Suprapubic skin (tissue), 4 donors: ENCODE measurements at regions not wholly inside any gene's neighbourhood (a gene's known extent, or its start where the extent isn't known, plus 50 kb on each side); places are given as distances from the start of the nearest gene placed in this dataset.

Experiments used
- DNase-seq, 2 donors: peaks; one replicate each; pipeline ENCODE4 v3.0.0-alpha.2; 2019; ENCODE audit warnings: low spot score in 2 of 2
- H3K27ac ChIP-seq: fragments of 200-600 bp; sonication (generic); one replicate; pipeline ENCODE4 v1.5.1; 2019
- H3K27me3 ChIP-seq: fragments of 200-600 bp; sonication (generic); one replicate; pipeline ENCODE4 v1.5.1; 2019
- H3K36me3 ChIP-seq: fragments of 200-600 bp; sonication (generic); one replicate; pipeline ENCODE4 v1.5.1; 2019
- H3K4me1 ChIP-seq: fragments of 200-600 bp; sonication (generic); one replicate; pipeline ENCODE4 v1.5.1; 2019
- H3K4me3 ChIP-seq: fragments of 200-600 bp; sonication (generic); one replicate; pipeline ENCODE4 v1.5.1; 2019; ENCODE audit warnings: mild to moderate bottlenecking
- H3K9me3 ChIP-seq: fragments of 200-600 bp; sonication (generic); one replicate; pipeline ENCODE4 v1.5.1; 2019
- EP300 ChIP-seq: sonication (generic); formaldehyde crosslinking; IDR thresholded peaks from one replicate; pipeline ENCODE4 v1.6.1; 2017; ENCODE audit warnings: antibody characterized with exemption
- POLR2A ChIP-seq, 2 donors: fragments of 450-650 bp; IDR thresholded peaks; one replicate each; pipeline ENCODE4 v1.6.1; 2017; ENCODE audit warnings: antibody characterized with exemption in 2 of 2, mild to moderate bottlenecking in 2 of 2, moderate library complexity in 2 of 2
- POLR2AphosphoS5 ChIP-seq, 3 donors: sonication (generic); formaldehyde crosslinking; IDR thresholded peaks; one replicate each; pipeline ENCODE4 v1.6.1; 2017; ENCODE audit warnings: antibody characterized with exemption in 3 of 3
- WGBS: methylation state at CpG from one replicate; pipeline ENCODE4 v1.1.5; 2018; 5-methylcytosine and 5-hydroxymethylcytosine counted together
- TF ChIP-seq, protein P1 (sequence below), 2 donors: fragments of 200-600 bp in 1 of 2; fragments of 450-650 bp in 1 of 2; sonication (generic) in 1 of 2; IDR thresholded peaks; one replicate each; pipeline ENCODE4 v1.5.1; 2016 to 2019; ENCODE audit warnings: antibody characterized with exemption in 2 of 2, mild to moderate bottlenecking in 1 of 2, moderate library complexity in 1 of 2

DNA sequence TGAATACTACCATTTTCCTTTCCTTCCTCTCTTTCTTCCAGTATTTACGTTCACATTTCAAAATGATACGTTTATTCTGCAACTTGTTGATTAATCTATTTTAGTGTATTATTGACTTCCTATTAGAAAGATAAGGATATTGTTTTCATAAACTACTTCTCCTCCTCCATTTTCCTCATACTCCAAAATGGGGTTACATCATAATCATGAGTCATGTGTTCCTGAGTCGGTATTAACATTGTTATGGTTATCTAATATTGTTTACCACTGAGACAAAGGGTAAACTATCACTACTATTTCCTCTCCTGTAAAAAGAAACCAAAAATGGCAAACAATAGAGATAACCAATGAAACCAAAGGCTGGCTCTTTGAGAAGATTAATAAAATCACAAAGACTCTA, 126.5 kb upstream of the CDYL start:
- no peak for TF ChIP-seq POLR2A (IDR thresholded peaks at IDR 0.05)
- no peak for TF ChIP-seq POLR2AphosphoS5 (IDR thresholded peaks at IDR 0.05)
- TF ChIP-seq EP300: no peak
- TF ChIP-seq, protein P1, sequence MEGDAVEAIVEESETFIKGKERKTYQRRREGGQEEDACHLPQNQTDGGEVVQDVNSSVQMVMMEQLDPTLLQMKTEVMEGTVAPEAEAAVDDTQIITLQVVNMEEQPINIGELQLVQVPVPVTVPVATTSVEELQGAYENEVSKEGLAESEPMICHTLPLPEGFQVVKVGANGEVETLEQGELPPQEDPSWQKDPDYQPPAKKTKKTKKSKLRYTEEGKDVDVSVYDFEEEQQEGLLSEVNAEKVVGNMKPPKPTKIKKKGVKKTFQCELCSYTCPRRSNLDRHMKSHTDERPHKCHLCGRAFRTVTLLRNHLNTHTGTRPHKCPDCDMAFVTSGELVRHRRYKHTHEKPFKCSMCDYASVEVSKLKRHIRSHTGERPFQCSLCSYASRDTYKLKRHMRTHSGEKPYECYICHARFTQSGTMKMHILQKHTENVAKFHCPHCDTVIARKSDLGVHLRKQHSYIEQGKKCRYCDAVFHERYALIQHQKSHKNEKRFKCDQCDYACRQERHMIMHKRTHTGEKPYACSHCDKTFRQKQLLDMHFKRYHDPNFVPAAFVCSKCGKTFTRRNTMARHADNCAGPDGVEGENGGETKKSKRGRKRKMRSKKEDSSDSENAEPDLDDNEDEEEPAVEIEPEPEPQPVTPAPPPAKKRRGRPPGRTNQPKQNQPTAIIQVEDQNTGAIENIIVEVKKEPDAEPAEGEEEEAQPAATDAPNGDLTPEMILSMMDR (IDR thresholded peaks at IDR 0.05): no peak
- no peak overlapping the region for H3K27ac ChIP-seq
- H3K4me3 ChIP-seq: no peak overlapping the region
- 71% methylated on average over 3 of the region's 3 CpGs for WGBS
- no peaks in the 10 kb centered on the region for H3K9me3 ChIP-seq
- H3K4me1 ChIP-seq: peaks cover 20% of the 10 kb centered on the region
- H3K27me3 ChIP-seq: no peaks in the 10 kb centered on the region
- no peak for DNase-seq
- H3K36me3 ChIP-seq: no peaks in the 10 kb centered on the region

DNA sequence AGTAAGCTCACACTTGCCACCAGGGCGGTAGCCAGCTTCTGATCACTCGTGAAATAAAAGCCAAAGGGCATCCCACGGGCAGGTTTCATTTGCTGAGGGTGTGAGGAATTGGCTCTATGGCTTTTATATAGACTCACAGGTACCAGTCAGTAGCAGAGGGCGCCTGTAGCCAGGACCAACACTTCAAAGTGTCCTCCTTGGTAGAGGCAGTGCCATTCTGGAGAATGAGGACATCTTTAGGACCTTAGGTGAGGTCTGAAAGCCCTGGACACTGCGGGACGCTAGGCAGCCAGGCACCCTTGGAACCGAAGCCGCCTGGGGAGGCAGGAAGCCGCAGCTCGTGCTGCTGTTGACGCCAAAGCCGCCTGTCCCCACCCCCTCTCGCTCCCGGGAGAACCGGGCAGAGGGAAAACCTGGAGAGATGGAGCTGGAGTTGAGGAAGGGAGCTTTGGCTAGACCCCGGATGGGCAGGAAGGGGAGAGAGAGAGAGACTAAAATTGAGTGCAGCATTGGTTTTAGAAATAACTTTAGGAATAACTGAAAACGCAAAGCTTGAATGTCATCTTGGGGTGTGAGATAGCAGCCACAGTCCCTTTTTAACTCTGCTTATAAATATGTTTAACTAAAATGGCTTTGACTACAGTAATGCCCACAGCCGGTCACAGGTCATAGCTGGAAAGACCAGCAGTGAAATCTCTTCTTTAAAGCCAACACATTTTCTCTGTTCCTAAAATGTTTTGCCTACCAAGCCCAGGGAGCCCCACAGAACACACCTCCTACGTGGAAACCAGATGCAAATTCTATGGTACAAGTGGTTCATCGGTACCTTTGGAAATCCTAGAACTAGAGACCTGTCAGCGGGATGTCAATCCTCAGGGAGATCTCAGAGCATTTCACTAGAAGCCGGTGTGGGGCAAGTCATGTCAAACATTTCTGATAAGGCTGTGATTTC, 128.5 kb upstream of the CDYL start:
- Histone ChIP-seq H3K36me3 (no peaks in the 10 kb centered on the region), H3K27me3 (no peaks in the 10 kb centered on the region), H3K9me3 (no peaks in the 10 kb centered on the region), H3K4me1 (peaks cover 22% of the 10 kb centered on the region), H3K4me3 (peak overlapping the region; percentile 42), H3K27ac (peak overlapping the region; percentile 34)
- TF ChIP-seq POLR2AphosphoS5 (IDR thresholded peaks at IDR 0.05) (peak in 1 of 3 donors; percentile 57), EP300 (no peak)
- WGBS: 14% methylated on average over 22 of the region's 22 CpGs
- DNase-seq: peak; percentile 84 to 88

DNA sequence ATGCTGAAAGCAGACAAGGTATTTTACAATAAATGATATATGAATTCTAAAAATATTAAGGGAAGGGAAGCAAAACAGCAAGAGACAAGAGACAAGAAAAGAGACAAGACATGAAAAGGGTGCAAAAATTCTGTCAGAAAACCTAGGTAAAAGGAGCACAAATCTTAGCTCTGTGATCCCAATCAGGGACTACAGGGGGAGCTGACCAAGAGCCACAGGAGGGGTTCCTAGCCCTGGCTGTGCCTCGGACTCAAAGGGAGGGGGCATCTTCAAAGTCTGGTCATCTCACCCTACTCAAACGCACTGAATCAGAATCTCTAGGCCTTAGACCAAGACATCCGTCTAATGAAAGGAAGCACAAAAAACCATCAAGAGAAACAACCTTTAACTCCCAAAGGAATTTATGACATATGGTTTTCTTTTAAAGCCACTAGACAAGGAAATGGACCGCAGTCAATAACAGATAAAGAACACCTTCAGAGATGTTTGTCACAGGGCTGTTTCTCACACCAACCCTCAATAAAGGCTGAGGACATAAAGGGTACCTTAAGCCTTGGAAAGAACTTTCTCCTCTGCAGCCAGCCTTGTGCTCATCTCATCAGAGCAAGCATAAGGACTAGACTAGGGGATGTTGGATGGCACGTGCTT, 130.4 kb upstream of the CDYL start:
- Histone ChIP-seq H3K4me1 (peaks cover 22% of the 10 kb centered on the region), H3K4me3 (no peak overlapping the region), H3K27me3 (no peaks in the 10 kb centered on the region), H3K27ac (no peak overlapping the region), H3K36me3 (no peaks in the 10 kb centered on the region), H3K9me3 (no peaks in the 10 kb centered on the region)
- 72% methylated on average over 5 of the region's 5 CpGs for WGBS
- no peak for DNase-seq
- TF ChIP-seq, protein P1 (IDR thresholded peaks at IDR 0.05): no peak

DNA sequence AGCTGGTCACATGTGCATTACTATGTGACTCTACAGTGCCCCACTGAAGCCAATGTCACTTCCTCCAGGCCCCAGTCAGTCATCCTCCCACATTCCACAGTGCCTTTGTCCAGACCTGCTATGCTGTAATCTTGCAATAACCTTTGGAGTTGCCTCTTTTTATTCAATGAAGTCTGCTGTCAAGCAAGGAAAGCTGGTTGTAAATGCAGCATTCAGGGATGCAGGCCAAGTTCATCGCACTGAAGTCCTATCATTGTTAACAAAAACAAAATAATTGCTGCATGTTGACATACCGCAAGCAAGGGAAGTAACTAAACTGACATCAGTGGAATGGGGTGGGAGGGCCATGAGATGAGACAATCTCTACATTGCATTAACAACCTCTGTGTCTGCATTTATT, 131.2 kb upstream of the CDYL start:
- H3K4me3 ChIP-seq: no peak overlapping the region
- TF ChIP-seq POLR2A (IDR thresholded peaks at IDR 0.05) (no peak), EP300 (no peak), POLR2AphosphoS5 (IDR thresholded peaks at IDR 0.05) (no peak)
- TF ChIP-seq, protein P1 (IDR thresholded peaks at IDR 0.05): no peak

DNA sequence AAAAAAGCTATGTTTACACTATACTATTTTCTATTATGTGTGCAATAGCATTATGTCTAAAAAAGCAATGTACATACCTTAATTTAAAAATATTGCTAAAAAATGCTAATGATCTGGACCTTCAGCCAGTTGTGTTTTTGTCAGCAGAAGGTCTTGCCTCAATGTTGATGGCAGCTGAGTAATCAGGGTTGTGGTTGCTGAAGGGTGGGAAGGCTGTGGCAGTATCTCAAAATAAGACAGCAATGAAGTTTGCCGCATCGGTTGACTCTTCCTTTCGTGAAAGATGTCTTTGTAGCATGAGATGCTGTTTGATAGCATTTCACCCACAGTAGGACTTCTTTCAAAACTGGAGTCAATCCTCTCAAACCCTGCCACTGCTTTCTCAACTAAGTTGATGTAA, 134.7 kb upstream of the CDYL start:
- Histone ChIP-seq H3K36me3 (no peaks in the 10 kb centered on the region), H3K27ac (no peak overlapping the region)
- no peak for DNase-seq

More for the DNA sequence above, 131.2 kb upstream of the CDYL start:
- Histone ChIP-seq H3K36me3 (no peaks in the 10 kb centered on the region), H3K4me1 (peaks cover 28% of the 10 kb centered on the region), H3K9me3 (no peaks in the 10 kb centered on the region), H3K27me3 (no peaks in the 10 kb centered on the region), H3K27ac (no peak overlapping the region)
- DNase-seq: no peak
- 55% methylated on average over 2 of the region's 2 CpGs for WGBS

More for the DNA sequence above, 134.7 kb upstream of the CDYL start:
- H3K4me1 ChIP-seq: peaks cover 21% of the 10 kb centered on the region
- no peaks in the 10 kb centered on the region for H3K27me3 ChIP-seq
- no peaks in the 10 kb centered on the region for H3K9me3 ChIP-seq
- TF ChIP-seq POLR2AphosphoS5 (IDR thresholded peaks at IDR 0.05) (no peak), POLR2A (IDR thresholded peaks at IDR 0.05) (no peak), EP300 (no peak)
- TF ChIP-seq, protein P1 (IDR thresholded peaks at IDR 0.05): no peak
- 96% methylated on average over 3 of the region's 3 CpGs for WGBS
- no peak overlapping the region for H3K4me3 ChIP-seq
